GM19023 (cell line): ENCODE measurements at regions not wholly inside any gene's neighbourhood (a gene's known extent, or its start where the extent isn't known, plus 50 kb on each side); places are given as distances from the start of the nearest gene placed in this dataset.
"Not testable (repeated sequence)": the region's sequence is repeated elsewhere in the genome, so short reads cannot be mapped to it uniquely, and the experiment has no call there.

ENCODE experiments used
- ATAC-seq: cut with Tn5 transposase; IDR thresholded peaks from one replicate; pipeline ENCODE4 v1.9.1; 2021; ENCODE audit warnings: mild to moderate bottlenecking, moderate library complexity; ENCODE audit not compliant: unreplicated experiment

DNA sequence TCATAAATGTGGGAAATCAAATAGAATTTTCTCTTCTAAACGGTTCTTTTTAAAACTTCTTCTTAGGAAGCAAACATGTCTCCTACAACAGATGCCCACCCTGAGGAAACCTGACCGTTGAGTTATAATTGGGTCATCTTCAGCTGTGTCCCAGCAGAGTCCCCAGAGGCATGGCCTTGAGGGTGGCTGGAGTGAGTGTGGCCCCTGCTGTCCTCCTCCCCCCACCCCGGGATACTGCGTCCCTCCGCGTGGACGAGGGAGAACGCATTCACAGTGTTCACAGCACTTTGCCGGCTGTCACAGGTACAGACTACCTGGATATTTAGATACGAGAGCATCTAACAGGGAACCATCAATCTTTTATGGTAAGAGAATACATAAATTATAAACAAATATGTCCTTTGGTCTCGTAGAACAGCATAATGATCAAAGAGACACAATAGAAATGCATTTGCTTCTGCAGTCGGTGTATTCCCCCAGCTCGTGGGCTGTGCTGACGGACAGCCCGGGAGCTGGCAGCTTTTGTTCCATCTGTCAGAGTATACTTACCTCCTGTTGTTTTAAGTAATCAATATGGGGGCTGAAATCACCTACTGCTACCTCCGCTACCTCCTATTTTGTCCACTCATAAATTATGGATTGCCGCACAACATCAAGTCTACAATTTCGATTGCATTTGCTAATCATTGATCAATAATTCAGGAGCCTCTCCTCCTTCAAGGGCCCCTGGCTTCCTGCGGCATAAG is 214.7 kb downstream of the IRX2 start:
- no peak for ATAC-seq

DNA sequence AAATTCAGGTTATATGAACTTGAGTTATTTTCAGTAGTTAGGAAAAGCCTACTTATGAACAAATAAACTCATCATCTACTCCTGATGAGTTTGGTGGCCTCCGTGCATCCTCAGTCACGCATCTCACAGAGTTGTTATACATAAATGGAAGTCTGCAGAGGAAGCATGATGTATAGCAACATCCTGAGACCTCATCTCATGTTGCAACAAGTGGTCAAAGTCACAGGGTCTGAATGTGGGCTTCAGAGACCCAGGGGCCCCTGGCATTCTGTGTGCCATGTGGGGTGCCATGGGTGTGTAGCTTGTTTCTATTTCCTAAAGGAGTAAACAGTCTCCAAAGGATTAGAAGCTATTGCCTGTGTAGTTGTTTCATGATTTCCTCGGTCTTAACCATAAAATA is 216.5 kb downstream of the IRX2 start:
- no peak for ATAC-seq

DNA sequence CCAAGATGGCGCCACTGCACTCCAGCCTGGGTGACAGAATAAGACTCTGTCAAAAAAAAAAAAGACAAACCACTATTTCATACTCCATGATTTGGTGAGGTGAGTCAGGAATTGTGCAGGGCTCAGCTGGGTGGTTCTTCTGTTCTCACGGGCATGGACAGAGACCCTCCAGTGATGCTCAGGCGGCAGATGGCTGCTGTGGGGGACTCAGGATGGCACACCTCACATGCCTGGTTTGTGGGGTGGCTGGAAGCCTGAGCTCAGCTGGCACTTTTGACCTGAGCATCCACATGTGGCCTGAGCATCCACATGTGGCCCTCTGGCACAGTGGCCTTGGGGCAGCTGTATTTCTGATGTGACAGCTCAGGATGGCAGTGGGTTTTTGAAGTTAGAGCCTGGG is 217.2 kb downstream of the IRX2 start:
- no peak for ATAC-seq

DNA sequence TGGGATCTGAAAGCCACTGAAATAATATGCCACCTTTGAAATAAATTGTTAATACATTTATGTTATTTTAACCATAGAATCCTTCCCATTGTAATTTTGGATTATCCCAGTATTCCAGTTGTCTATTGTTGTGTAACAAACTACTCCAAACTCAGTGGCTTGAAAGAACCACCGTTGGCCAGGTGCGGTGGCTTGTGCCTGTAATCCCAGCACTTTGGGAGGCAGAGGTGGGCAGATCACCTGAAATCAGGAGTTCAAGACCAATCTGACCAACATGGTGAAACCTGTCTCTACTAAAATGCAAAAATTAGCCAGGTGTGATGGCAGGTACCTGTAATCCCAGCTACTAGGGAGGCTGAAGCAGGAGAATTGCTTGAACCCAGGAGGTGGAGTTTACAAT is 217.6 kb downstream of the IRX2 start:
- ATAC-seq = not testable (repeated sequence)

DNA sequence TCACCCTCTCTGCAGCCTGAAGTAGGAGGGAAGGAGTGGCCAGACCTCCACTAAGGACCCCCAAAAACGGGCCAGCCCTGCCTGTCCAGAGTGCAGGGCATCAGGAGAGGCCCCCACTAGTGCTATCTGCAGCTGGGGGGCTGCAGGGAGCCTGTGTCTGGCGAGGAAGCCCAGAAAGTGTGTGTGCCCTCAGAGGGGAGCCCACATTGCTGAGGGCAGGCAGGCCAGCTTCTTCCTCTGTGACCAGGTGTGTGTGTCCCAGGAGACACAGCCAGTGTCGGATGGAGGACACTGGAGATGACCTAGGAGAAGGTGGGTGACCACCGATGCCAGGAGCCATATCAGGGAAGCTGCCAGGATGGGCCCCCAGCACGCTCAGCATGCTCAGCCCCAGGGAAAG is 218.7 kb downstream of the IRX2 start:
- ATAC-seq = no peak

DNA sequence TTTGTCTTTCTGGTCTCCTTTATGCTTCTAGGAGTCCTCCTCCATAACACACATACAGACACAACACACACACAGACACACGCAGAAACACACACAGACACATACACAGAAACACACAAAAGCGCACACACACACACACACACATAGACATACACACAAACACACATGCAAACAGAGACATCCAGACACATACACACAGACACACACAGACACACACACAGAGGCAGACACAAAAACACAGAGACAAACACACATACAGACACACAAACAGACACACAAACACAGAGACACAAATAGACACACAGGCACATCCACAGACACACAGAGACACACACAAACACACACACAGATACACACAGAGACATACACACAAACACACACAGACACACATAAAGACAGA is 220.2 kb downstream of the IRX2 start:
- ATAC-seq = no peak

DNA sequence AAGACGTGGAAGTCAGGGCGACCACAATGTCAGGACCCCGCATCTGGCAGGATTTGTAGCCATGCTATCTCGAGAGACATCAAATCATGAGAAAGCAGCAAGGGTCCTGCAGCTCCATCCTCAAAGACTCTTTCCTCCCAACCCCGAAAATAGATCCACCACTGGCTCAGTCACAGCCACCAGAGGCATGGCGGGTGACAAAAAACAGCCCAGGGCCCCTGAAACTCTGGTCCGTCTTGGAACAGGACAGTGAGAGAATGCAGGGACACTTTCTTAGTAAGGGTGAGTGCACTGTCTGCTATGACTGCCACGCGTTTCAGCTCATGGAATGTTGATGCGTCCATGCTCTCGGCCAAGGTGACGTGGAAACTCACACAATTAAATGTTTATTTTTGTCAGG is 220.9 kb downstream of the IRX2 start:
- ATAC-seq = no peak

DNA sequence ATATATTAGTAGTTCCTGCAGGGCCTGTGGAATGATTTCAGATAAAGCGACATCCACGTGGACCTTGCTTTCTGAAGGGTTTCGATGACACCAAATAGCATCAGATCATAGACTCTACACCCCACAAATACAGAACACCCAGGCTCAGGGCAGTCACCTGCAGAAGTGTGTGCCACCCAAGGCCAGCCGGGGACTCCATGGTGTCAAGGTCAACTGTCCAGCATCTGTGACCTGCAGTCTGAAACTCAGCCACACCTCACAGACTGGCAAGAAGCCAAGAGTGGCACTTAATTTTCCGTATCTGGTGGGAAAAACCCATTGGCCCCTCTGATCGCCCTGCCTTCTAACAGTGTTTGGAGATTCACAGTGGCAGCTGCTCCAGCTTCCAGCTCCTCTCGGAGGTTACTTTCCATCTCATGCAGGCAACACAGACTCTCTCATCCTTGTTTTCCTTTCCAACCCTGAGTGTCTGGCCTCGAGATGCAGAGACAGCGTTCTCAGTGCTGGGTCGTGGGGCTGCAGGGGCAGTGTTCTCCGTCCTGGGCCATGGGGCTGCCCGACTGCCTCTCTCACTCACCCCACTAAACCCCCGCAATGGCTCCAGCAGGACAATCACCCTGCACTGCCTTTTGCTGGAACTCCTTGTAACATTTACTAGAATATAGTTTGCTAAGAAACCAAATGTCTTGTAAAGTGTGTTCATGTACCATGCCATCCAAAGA is 221.9 kb downstream of the IRX2 start:
- no peak for ATAC-seq

DNA sequence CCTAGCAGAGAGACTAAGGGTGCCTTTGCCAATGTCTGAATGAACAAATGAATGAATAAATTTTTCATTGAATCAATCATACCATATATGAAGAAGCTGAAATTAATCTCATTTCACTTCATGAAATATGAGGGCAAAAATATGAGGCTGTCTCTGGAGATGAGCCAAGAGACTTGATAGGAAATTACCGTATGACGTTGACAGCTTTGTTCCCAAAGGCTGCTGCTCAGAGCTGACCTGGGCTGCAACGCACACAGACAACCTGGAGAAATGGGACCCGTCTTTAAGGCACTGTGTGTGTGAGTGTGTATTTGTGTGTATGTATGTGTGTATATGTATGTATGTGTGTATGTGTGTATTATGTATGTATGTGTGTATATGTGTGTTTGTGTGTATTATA is 226.1 kb downstream of the IRX2 start:
- ATAC-seq = no peak

DNA sequence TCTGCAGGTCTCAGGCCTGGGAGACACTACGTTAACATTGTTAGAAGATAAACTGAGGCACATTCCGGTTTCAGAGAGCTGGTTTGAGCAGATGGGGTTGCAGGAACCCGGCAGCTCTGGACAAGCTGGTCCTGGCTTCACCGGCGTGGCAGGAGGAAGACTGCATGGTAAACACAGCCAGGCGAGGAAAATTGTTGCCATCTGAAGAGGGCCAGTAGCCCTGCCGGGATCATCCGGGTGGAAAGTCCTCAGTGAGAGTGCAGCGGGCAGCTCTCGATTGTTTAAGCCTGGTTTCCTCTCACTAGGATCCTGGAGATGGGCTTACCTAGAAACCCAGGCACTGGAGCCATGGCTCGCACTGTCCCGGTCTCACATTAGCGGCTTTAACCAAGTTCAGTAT is 226.9 kb downstream of the IRX2 start:
- ATAC-seq = no peak

DNA sequence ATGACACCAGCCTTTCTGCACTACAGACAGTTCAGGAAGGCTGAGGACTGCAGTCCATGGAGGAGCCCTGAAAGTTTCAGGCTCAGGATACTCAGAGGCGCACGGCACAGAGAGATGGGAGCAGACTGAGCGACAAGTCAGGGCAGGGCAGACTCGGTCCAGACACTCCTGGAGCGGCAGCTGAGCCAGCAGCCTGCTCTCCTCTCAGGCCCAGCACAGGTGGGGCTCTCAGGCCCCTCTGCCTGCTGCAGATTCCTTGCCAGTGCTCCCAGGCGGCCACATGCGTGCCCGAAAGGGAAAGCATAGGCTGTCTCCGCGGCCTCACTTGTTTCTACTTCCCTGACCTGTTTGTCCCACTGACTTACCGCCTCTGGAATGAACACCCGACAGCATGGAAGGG is 228.3 kb downstream of the IRX2 start:
- ATAC-seq = no peak

DNA sequence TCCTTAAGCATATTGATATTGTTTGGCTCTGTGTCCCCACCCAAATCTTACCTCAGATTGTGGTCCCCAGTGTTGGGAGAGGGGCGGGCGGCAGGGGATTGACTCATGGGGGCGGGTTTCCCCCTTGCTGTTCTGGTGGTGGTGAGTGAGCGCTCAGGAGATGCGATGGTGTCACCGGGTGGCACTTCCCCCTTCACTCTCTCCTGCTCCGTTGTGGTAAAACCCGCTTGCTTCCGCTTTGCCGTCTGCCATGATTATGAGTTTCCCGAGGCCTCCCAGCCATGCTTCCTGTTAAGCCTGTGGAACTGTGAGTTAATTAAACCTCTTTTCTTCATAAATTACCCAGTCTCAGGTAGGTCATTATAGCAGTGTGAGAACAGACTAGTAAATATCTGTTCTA is 229.1 kb downstream of the IRX2 start:
- ATAC-seq = no peak

DNA sequence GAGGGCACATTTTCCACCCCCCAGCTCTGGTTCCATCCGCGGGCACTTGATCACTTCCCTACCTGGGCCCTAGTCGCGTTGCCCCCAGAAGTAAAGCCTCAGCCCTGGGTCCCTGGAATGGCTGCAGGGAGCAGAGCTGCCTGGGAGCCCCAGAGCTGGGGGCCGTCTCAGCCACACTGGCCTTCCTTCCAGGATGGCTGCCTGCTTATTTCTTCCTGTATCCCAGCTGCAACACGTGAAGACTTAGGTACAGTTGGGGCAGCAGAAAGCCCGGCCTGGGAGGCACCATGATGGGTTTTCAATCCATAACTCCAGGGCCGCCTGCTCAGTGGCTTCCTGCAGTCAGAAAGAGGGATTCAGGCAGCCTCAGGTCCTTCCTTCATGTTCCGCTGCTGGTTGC is 232.3 kb downstream of the IRX2 start:
- no peak for ATAC-seq

DNA sequence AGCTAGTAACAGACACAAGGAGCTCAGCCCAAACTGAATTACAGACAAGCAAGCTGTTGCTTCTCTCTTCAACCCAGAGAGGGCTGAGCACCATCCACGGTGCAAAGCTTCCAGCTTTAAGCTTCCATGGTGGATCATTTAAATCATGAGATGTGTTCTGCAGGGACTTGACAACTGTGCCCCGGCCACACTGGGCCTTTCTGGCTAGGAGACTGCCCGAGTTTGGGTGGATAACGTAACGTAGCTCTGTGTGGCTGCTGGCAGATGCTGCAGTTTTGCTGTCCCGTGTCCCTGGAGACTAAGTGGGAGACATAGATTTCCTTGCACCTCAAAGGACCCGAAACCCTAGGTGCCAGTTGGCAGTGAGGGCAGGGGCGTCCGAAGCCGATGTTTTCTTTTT is 234.0 kb downstream of the IRX2 start:
- ATAC-seq = no peak

DNA sequence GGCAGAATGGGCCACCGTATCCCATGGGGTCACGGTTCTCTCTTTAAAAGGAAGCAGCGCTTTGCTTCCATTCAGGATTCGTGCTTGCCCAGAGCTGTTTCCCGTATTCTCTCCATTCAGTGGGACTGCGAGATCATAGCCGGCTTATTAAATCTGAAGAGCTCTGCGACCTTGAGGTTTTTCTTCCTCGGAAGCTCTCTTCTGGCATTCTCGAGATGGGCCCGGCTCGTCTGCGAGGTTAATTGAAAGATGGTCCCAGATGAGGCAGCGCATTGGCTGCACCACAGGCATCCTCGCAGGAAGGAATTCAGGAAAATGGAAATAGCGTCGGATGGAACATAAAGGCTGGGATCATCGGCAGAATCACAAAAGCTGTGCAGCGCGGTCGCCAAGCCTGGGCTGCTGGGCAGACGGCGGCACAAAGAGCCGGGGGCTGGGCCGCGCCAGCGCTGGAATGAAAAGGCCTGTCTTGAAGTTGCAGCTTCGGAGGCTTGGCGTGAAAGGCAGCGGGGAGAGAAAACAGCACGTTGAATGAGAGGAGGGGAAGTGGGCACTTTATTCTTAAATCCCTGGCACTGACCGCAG is 236.2 kb downstream of the IRX2 start:
- ATAC-seq = no peak

DNA sequence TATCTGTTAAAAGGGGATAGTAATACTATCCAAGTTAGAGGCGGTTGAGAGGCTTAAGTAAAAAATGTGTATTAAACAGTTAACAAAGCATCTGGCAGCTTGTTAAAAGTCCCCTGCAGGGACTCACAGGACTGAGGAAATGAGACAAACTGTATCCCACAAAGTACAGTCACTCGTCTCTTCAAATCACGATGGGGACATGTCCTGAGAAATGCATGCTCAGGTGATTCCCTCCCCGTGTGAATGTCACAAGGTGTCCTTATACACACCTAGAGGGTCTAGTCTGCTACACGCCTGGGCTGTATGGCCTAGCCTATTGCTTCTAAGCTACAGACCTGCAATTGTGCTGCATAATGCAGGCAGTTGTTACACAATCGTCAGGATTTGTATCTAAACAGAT is 237.0 kb downstream of the IRX2 start:
- ATAC-seq = no peak

DNA sequence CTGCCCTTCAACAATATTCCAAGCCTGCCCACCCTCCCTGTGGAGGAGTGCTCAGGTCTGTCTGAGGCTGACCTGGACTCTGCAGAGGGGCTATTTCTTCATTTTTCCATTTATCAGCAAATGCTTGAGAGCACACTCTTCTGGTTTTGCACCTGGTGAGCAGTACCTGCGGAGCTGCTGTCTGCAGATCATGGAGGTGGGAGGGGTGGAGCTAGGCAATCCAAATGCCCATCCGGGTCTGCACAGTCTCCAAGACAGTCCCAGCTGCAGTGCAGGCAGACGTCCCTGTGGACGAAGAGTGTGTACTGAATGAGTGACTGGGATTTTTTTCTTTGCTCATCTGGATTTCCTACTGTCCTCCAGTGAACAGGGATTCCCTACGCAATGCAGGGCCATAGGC is 239.8 kb downstream of the IRX2 start:
- ATAC-seq = no peak

DNA sequence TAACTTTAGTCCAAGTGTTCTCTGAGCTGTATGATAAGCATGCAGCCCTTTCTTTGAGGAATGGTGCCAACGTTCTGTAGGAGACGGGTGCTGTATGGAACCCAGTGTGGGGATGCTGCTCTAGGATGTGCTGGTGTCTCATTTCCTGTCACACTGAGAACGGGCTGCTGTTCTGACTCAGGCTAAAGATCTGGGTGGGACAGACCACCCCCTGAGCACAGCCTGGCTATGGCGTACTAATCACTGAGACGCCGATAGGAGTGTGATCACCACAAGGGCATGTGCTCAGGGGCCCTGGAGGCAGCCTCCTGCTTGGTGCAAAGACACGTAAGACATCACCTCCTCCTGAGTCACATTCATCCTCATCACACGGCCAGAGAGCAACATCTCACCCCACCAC is 240.4 kb downstream of the IRX2 start:
- ATAC-seq = no peak

DNA sequence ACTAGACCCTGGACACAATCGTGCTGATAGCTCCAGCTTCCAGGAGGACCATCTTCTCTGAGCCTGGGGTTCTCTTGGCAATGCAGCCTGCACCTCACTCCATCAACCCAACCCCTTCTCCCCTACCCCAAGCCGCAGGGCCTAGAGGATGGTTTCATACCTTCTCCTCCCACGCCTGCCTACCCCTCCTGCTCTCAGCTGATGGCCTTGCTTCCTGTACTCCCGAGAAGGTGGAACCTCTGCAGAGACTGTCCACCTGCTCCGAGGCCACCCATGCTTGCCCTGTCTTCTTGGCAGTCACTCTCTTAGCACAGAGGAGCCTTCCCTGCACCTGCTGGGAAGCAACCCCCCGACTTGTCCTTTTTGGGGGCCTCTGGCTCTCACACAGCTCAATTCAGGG is 241.9 kb downstream of the IRX2 start:
- no peak for ATAC-seq

DNA sequence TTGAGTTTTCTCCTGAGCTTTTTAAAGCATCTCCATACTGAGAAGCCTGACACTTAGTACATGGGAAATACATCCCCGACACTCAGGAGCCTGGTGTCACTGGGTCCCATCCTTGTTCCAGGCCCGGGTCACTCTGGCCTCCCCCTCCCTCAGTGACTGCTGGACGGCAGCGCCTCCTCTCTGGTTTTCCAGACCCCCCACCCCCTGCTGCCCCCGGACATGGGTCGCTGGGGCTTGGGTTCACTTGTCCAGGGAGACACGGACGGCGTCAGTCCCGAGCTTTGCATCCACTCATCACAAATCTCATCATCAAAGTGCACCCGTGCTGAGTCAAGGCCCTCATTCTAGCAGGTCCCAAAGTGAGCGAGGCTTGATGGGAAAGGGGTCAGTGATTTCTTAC is 243.0 kb downstream of the IRX2 start:
- ATAC-seq = no peak

DNA sequence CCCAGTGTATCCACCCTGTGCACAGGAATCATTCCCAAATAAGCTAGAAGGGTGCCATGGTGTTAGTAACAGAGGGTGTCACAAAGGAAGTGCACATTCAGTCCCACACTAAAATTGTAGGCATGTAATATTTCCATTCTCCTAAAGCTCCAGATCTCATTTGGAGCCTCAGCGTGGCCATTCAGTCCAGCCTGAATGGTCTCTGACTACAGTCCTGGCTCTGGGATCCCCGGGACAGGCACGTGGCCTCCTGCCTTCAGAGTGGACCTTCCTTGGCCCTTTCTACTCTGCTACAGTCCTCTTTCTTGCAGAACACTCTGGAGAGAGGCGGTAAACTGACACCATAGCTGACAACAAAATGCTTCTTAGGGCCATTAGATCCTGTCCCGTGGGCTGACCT is 243.9 kb downstream of the IRX2 start:
- ATAC-seq = no peak

DNA sequence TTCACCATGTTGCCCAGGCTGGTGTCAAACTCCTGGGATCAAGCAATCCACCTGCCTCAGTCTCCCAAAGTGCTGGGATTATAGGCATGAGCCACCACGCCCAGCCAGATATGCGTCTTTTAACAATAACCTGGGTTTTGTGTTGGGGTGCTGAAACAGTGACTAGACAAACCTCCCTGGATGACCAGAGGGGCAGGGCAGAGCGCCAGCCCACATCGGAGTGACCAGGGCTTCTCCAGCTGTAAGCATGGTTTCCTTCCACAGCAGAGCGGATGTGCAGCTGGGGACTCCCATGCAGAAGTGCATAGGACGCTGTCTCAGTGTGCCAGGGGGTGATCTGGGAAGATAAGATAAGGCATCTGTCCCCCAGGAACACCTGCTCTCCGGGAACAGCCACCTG is 244.9 kb downstream of the IRX2 start:
- ATAC-seq = no peak
